LNCAP (cell line): ENCODE measurements at regions not wholly inside any gene's neighbourhood (a gene's known extent, or its start where the extent isn't known, plus 50 kb on each side); places are given as distances from the start of the nearest gene placed in this dataset.

Experiments used
- CTCF ChIP-seq: fragments of 450-650 bp; IDR thresholded peaks from 2 replicates; pipeline ENCODE4 v1.5.1; 2017; ENCODE audit warnings: mild to moderate bottlenecking

GRCh38 chr9:3045153-3045552 lies 201.3 kb upstream of the PUM3 start:
- no peak for TF ChIP-seq CTCF

- no peak for TF ChIP-seq CTCF
Measured at GRCh38 chr9:3043369-3043768, 199.5 kb upstream of the PUM3 start.

DNA sequence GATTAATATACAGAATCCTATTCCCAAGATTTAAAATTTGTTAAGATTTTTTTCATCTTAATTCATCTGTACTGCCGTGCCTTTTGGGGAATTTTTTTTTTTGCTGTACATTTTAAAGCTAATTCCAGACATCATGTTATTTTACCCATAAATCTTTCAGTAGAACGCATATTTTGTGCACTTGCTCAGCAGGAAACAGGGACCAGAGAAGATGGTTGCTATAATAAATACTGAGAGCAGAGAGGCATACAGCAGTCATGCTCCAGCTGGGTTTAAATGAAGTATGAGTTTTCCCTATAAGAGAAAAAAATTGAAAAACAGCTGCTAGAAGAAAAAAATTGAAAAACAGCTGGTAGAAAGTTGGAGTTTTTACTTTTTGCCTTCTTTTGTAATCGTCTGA lies 196.9 kb upstream of the PUM3 start:
- no peak for TF ChIP-seq CTCF

GRCh38 chr9:3036333-3036700 lies 192.4 kb upstream of the PUM3 start:
- TF ChIP-seq CTCF = no peak

- no peak for TF ChIP-seq CTCF
Measured at GRCh38 chr9:3035579-3036332, 191.9 kb upstream of the PUM3 start.

GRCh38 chr9:3032898-3033297 lies 189.0 kb upstream of the PUM3 start:
- no peak for TF ChIP-seq CTCF

GRCh38 chr9:3028535-3028934 lies 184.6 kb upstream of the PUM3 start:
- no peak for TF ChIP-seq CTCF

- TF ChIP-seq CTCF = no peak
Measured at GRCh38 chr9:3027210-3027609, 183.3 kb upstream of the PUM3 start.
